NCI-H748 treated with DMSO at 0.1 percent for 48 hours (cell line): ENCODE measurements at regions not wholly inside any gene's neighbourhood (a gene's known extent, or its start where the extent isn't known, plus 50 kb on each side); places are given as distances from the start of the nearest gene placed in this dataset.

Experiments used
- DNase-seq: peaks from one replicate; lab custom pipeline; 2025; lab: John Stamatoyannopoulos, UW

GRCh38 chr3:180543877-180544276 lies 58.1 kb upstream of the TTC14 start:
- no peak for DNase-seq

GRCh38 chr3:180546863-180547262 lies 55.1 kb upstream of the TTC14 start:
- no peak for DNase-seq

- no peak for DNase-seq
Measured at GRCh38 chr3:180548050-180548449, 53.9 kb upstream of the TTC14 start.
